NCI-H1092 treated with DMSO at 0.1 percent for 48 hours (cell line): ENCODE measurements at regions not wholly inside any gene's neighbourhood (a gene's known extent, or its start where the extent isn't known, plus 50 kb on each side); places are given as distances from the start of the nearest gene placed in this dataset.
"Not testable (repeated sequence)": the region's sequence is repeated elsewhere in the genome, so short reads cannot be mapped to it uniquely, and the experiment has no call there.

ENCODE experiments used
- DNase-seq: peaks from one replicate; lab custom pipeline; 2025; lab: John Stamatoyannopoulos, UW

GRCh38 chr16:52309446-52310416, 237.2 kb downstream of the TOX3 start:
- no peak for DNase-seq

- peak; percentile 56 for DNase-seq
These were observed 238.9 kb downstream of the TOX3 start for GRCh38 chr16:52308051-52308450.

GRCh38 chr16:52301026-52301425, 245.9 kb downstream of the TOX3 start:
- no peak for DNase-seq

- DNase-seq = no peak
These were observed 248.2 kb downstream of the TOX3 start for GRCh38 chr16:52298769-52299168.

GRCh38 chr16:52296706-52297315, 250.1 kb downstream of the TOX3 start:
- DNase-seq = not testable (repeated sequence)

- no peak for DNase-seq
These were observed 250.9 kb downstream of the TOX3 start for GRCh38 chr16:52296076-52296475.

GRCh38 chr16:52294660-52295059, 252.3 kb downstream of the TOX3 start:
- DNase-seq = no peak

- DNase-seq = no peak
These were observed 253.7 kb downstream of the TOX3 start for GRCh38 chr16:52293204-52293603.

GRCh38 chr16:52283584-52284375, 263.2 kb downstream of the TOX3 start:
- DNase-seq = no peak

GRCh38 chr16:52283018-52283417, 263.9 kb downstream of the TOX3 start:
- DNase-seq = no peak

GRCh38 chr16:52280086-52280485, 266.9 kb downstream of the TOX3 start:
- DNase-seq = no peak

GRCh38 chr16:52271088-52271750, 275.7 kb downstream of the TOX3 start:
- DNase-seq = peak; percentile 35

GRCh38 chr16:52265446-52265861, 281.5 kb downstream of the TOX3 start:
- peak; percentile 95 for DNase-seq

- DNase-seq = no peak
These were observed 289.4 kb downstream of the TOX3 start for GRCh38 chr16:52257534-52257933.

GRCh38 chr16:52256310-52257078, 290.4 kb downstream of the TOX3 start:
- no peak for DNase-seq

GRCh38 chr16:52254746-52255145, 292.2 kb downstream of the TOX3 start:
- no peak for DNase-seq

GRCh38 chr16:52252680-52253079, 294.3 kb downstream of the TOX3 start:
- DNase-seq = no peak

GRCh38 chr16:52251495-52251894, 295.4 kb downstream of the TOX3 start:
- DNase-seq = no peak

GRCh38 chr16:52247737-52248136, 299.2 kb downstream of the TOX3 start:
- DNase-seq = no peak

GRCh38 chr16:52238710-52239109, 308.2 kb downstream of the TOX3 start:
- DNase-seq = no peak

- no peak for DNase-seq
These were observed 309.1 kb downstream of the TOX3 start for GRCh38 chr16:52237823-52238222.
